IMR-90 (cell line): ENCODE measurements at regions not wholly inside any gene's neighbourhood (a gene's known extent, or its start where the extent isn't known, plus 50 kb on each side); places are given as distances from the start of the nearest gene placed in this dataset.

ENCODE experiments used
- ATAC-seq: fragments of 200-7000 bp; cut with Tn5 transposase; 2 replicates; pipeline ENCODE4 v1.9.1; 2020; ENCODE audit warnings: low read depth, mild to moderate bottlenecking, moderate library complexity
- BruUV-seq: library from RNA; stranded (reverse); fragments of 400-500 nt; replicated peaks from 2 replicates; lab custom pipeline; 2021; lab: Mats Ljungman, UMichigan
- CTCF ChIA-PET: fragments of 300-600 bp; formaldehyde crosslinking; extraction: SDS; loops from one replicate; lab custom pipeline; 2021; ENCODE audit warnings: antibody characterized with exemption; lab: Yijun Ruan, JAX
- POLR2A ChIA-PET: fragments of 300-600 bp; sonication (Branson Sonifier 250); formaldehyde crosslinking; loops from one replicate; lab custom pipeline; 2022; ENCODE audit warnings: antibody characterized with exemption; ENCODE audit not compliant: unreplicated experiment; lab: Charles Lee
- DNase-seq: peaks from one replicate; pipeline ENCODE4 v3.0.0; 2013
- H2AFZ ChIP-seq: replicated peaks from 2 replicates; pipeline ENCODE3; 2013; ENCODE audit warnings: low read length, mild to moderate bottlenecking; ENCODE audit not compliant: poor library complexity
- H2AK5ac ChIP-seq: 2 replicates; pipeline ENCODE4 v1.6.1; 2013; ENCODE audit warnings: low read depth, low read length, inconsistent platforms
- H2AK9ac ChIP-seq: replicated peaks from 2 replicates; pipeline ENCODE3; 2013; ENCODE audit warnings: mild to moderate bottlenecking, low read depth, low read length, moderate library complexity; ENCODE audit not compliant: poor library complexity
- H2BK120ac ChIP-seq: 2 replicates; pipeline ENCODE4 v1.6.1; 2013; ENCODE audit warnings: low read depth, low read length, inconsistent platforms
- H2BK15ac ChIP-seq: 3 replicates; pipeline ENCODE4 v1.6.1; 2013; ENCODE audit warnings: low read depth, low read length, inconsistent platforms
- H2BK20ac ChIP-seq: 2 replicates; pipeline ENCODE4 v1.6.1; 2013; ENCODE audit warnings: low read depth, mild to moderate bottlenecking, inconsistent platforms, low read length, moderate library complexity
- H2BK5ac ChIP-seq: 2 replicates; pipeline ENCODE4 v1.6.1; 2013; ENCODE audit warnings: mild to moderate bottlenecking, low read depth, low read length, inconsistent platforms; ENCODE audit not compliant: poor library complexity, severe bottlenecking
- H3K14ac ChIP-seq: replicated peaks from 2 replicates; pipeline ENCODE4 v1.6.1; 2013; ENCODE audit warnings: low read depth, low read length, inconsistent platforms
- H3K18ac ChIP-seq: 2 replicates; pipeline ENCODE4 v1.6.1; 2013; ENCODE audit warnings: low read depth, low read length, control low read depth
- H3K23ac ChIP-seq: 2 replicates; pipeline ENCODE4 v1.6.1; 2013; ENCODE audit warnings: low read depth, low read length, inconsistent platforms
- H3K27ac ChIP-seq: 2 replicates; pipeline ENCODE4 v1.5.1; 2013; ENCODE audit warnings: mild to moderate bottlenecking, control low read depth, low read length; ENCODE audit not compliant: insufficient read depth
- H3K27me3 ChIP-seq: 2 replicates; pipeline ENCODE4 v1.6.1; 2013; ENCODE audit warnings: low read length; ENCODE audit not compliant: control insufficient read depth, insufficient read depth
- H3K36me3 ChIP-seq: 2 replicates; pipeline ENCODE4 v1.6.1; 2013; ENCODE audit warnings: low read length, mixed read lengths; ENCODE audit not compliant: control insufficient read depth, insufficient read depth
- H3K4ac ChIP-seq: 2 replicates; pipeline ENCODE4 v1.6.1; 2013; ENCODE audit warnings: low read depth, low read length, inconsistent platforms
- H3K4me1 ChIP-seq: 2 replicates; pipeline ENCODE4 v1.6.1; 2013; ENCODE audit warnings: low read length, mixed read lengths; ENCODE audit not compliant: control insufficient read depth, insufficient read depth
- H3K4me2 ChIP-seq: 2 replicates; pipeline ENCODE4 v1.6.1; 2013; ENCODE audit warnings: low read depth, mild to moderate bottlenecking, control low read depth, low read length, moderate library complexity
- H3K4me3 ChIP-seq: 2 replicates; pipeline ENCODE4 v1.5.1; 2013; ENCODE audit warnings: low read depth, mild to moderate bottlenecking, control low read depth, low read length, moderate library complexity; ENCODE audit not compliant: insufficient read depth
- H3K56ac ChIP-seq: 2 replicates; pipeline ENCODE4 v1.6.1; 2013; ENCODE audit warnings: low read length, inconsistent platforms; ENCODE audit not compliant: insufficient read depth; ENCODE audit errors: extremely low read depth
- H3K79me1 ChIP-seq, 2 experiments: 2 replicates each; pipeline ENCODE4 v1.6.1; 2013; ENCODE audit warnings: low read length in 2 of 2, inconsistent platforms in 1 of 2, low read depth in 1 of 2
- H3K9ac ChIP-seq: 2 replicates; pipeline ENCODE4 v1.6.1; 2013; ENCODE audit warnings: low read depth, low read length, control low read depth
- H3K9me1 ChIP-seq: 2 replicates; pipeline ENCODE4 v1.6.1; 2013; ENCODE audit warnings: low read length, inconsistent platforms; ENCODE audit not compliant: insufficient read depth
- H3K9me3 ChIP-seq: 2 replicates; pipeline ENCODE4 v1.6.1; 2013; ENCODE audit warnings: low read length; ENCODE audit not compliant: control insufficient read depth, insufficient read depth
- H4K20me1 ChIP-seq: 2 replicates; pipeline ENCODE4 v1.6.1; 2013; ENCODE audit warnings: low read length, inconsistent platforms; ENCODE audit not compliant: insufficient read depth
- H4K5ac ChIP-seq: 2 replicates; pipeline ENCODE4 v1.6.1; 2013; ENCODE audit warnings: mild to moderate bottlenecking, low read depth, low read length, control low read depth
- H4K8ac ChIP-seq, 2 experiments: 2 replicates each; pipeline ENCODE4 v1.6.1; 2013; ENCODE audit warnings: low read depth in 2 of 2, low read length in 2 of 2, control low read depth in 1 of 2, inconsistent platforms in 1 of 2
- H4K91ac ChIP-seq: 2 replicates; pipeline ENCODE4 v1.6.1; 2013; ENCODE audit warnings: low read depth, low read length, inconsistent platforms; ENCODE audit not compliant: insufficient read depth
- BHLHE40 ChIP-seq: fragments of 150-350 bp; IDR thresholded peaks from 2 replicates; pipeline ENCODE4 v1.6.1; 2016; ENCODE audit warnings: mild to moderate bottlenecking, low read depth, low read length
- CEBPB ChIP-seq: IDR thresholded peaks from 2 replicates; pipeline ENCODE4 v1.6.1; 2012; ENCODE audit warnings: low read depth, low read length, improper control_type of control experiment
- CHD1 ChIP-seq: IDR thresholded peaks from 2 replicates; pipeline ENCODE4 v1.6.1; 2012; ENCODE audit warnings: low read depth, low read length, improper control_type of control experiment
- CTCF ChIP-seq: conservative IDR thresholded peaks from 2 replicates; pipeline ENCODE4 v1.5.1; 2012; ENCODE audit warnings: mild to moderate bottlenecking, low read depth, low read length, improper control_type of control experiment
- ELK1 ChIP-seq: fragments of 150-350 bp; IDR thresholded peaks from 2 replicates; pipeline ENCODE4 v1.6.1; 2016; ENCODE audit warnings: low read depth, mild to moderate bottlenecking, low read length, moderate library complexity, borderline replicate concordance
- FOS ChIP-seq: fragments of 150-350 bp; IDR thresholded peaks from 2 replicates; pipeline ENCODE4 v1.6.1; 2016; ENCODE audit warnings: low read depth, low read length
- MAFK ChIP-seq: IDR thresholded peaks from 2 replicates; pipeline ENCODE4 v1.6.1; 2012; ENCODE audit warnings: low read depth, low read length, improper control_type of control experiment
- MAZ ChIP-seq: IDR thresholded peaks from 2 replicates; pipeline ENCODE4 v1.6.1; 2012; ENCODE audit warnings: low read depth, mild to moderate bottlenecking, low read length, improper control_type of control experiment, moderate library complexity, borderline replicate concordance
- MXI1 ChIP-seq: IDR thresholded peaks from 2 replicates; pipeline ENCODE4 v1.6.1; 2012; ENCODE audit warnings: low read depth, mild to moderate bottlenecking, low read length, moderate library complexity, borderline replicate concordance
- NFE2L2 ChIP-seq: fragments of 150-350 bp; IDR thresholded peaks from 2 replicates; pipeline ENCODE4 v1.6.1; 2016; ENCODE audit warnings: low read depth, mild to moderate bottlenecking, low read length
- POLR2A ChIP-seq: IDR thresholded peaks from 2 replicates; pipeline ENCODE4 v1.6.1; 2012; ENCODE audit warnings: mild to moderate bottlenecking, low read depth, low read length
- RAD21 ChIP-seq: IDR thresholded peaks from 2 replicates; pipeline ENCODE4 v1.6.1; 2012; ENCODE audit warnings: low read length, improper control_type of control experiment
- RCOR1 ChIP-seq: IDR thresholded peaks from 2 replicates; pipeline ENCODE4 v1.6.1; 2012; ENCODE audit warnings: mild to moderate bottlenecking, low read length, improper control_type of control experiment; ENCODE audit not compliant: insufficient replicate concordance
- RFX5 ChIP-seq: IDR thresholded peaks from 2 replicates; pipeline ENCODE4 v1.8.0; 2012; ENCODE audit warnings: low read depth, mild to moderate bottlenecking, low read length, moderate library complexity
- SMC3 ChIP-seq: fragments of 150-350 bp; IDR thresholded peaks from 2 replicates; pipeline ENCODE4 v1.6.1; 2016; ENCODE audit warnings: low read depth, mild to moderate bottlenecking, antibody characterized with exemption, low read length, moderate library complexity
- USF2 ChIP-seq: fragments of 150-350 bp; IDR thresholded peaks from 2 replicates; pipeline ENCODE4 v1.6.1; 2017; ENCODE audit warnings: mild to moderate bottlenecking, antibody characterized with exemption, low read length, low read depth
- WGBS, 2 experiments: methylation state at CpG; one replicate each; pipeline versions ENCODE4 v1.1.5 to v1.1.7; 2013; ENCODE audit warnings: missing lambda C conversion rate in 2 of 2; ENCODE audit not compliant: insufficient read length in 1 of 2; ENCODE audit errors: extremely low coverage in 2 of 2; 5-methylcytosine and 5-hydroxymethylcytosine counted together
- dilution Hi-C: fragments of 300-500 bp; cut with HindIII; formaldehyde crosslinking; loops from one replicate; pipeline ENCODE4 v1.14.3; 2018; ENCODE audit warnings: low sequenced_read_pairs; ENCODE audit not compliant: unreplicated experiment
- in situ Hi-C: fragments of 300-500 bp; cut with MboI; formaldehyde crosslinking; loops from 3 replicates; pipeline ENCODE4 v1.14.3; 2019; ENCODE audit warnings: low sequenced_read_pairs, inconsistent platforms, mixed read lengths
- intact Hi-C: fragments of 100-400 bp; cut with micrococcal nuclease; formaldehyde crosslinking; loops from 2 replicates; pipeline ENCODE4 v1.10.0; 2022

GRCh38 chr5:84985148-84985547 is 600.5 kb upstream of the EDIL3 start:
- H4K20me1 ChIP-seq: no peaks in the 10 kb centered on the region
- H3K4ac ChIP-seq: no peak overlapping the region
- ChIA-PET CTCF (interaction anchor here (0.7 kb wide), 1 partner anchor 449 kb away, joined by 5 read pairs; no protein-coding TSS in a partner anchor), POLR2A (no interaction called here)
- no peak overlapping the region for H4K91ac ChIP-seq
- H2BK15ac ChIP-seq: no peak overlapping the region
- dilution Hi-C loops: no loop called here
- H2BK5ac ChIP-seq: no peak overlapping the region
- no peak overlapping the region for H3K56ac ChIP-seq
- DNase-seq: no peak
- no peak overlapping the region for H2BK20ac ChIP-seq
- H2BK120ac ChIP-seq: no peak overlapping the region
- H2AK5ac ChIP-seq: no peak overlapping the region
- no peak overlapping the region for H3K18ac ChIP-seq
- no TSS peak for BruUV-seq
- WGBS, 2 experiments: no CpG with 5 or more reads among the region's 3 CpGs
- no peaks in the 10 kb centered on the region for H3K9me3 ChIP-seq
- no peak overlapping the region for H3K9ac ChIP-seq
- no peak overlapping the region for H2AFZ ChIP-seq
- no peaks in the 10 kb centered on the region for H3K4me1 ChIP-seq
- no peak overlapping the region for H3K23ac ChIP-seq
- no peak overlapping the region for H3K4me3 ChIP-seq
- no peak overlapping the region for H3K14ac ChIP-seq
- H3K27ac ChIP-seq: no peak overlapping the region
- no peak overlapping the region for H4K5ac ChIP-seq
- no peaks in the 10 kb centered on the region for H3K27me3 ChIP-seq
- no peak for TF ChIP-seq CHD1
- no peak for TF ChIP-seq CEBPB
- no peak for TF ChIP-seq POLR2A
- no peak for TF ChIP-seq USF2
- no peak for TF ChIP-seq MAZ
- no peak for TF ChIP-seq RCOR1
- TF ChIP-seq ELK1: no peak
- no peak for TF ChIP-seq MXI1
- TF ChIP-seq SMC3: no peak
- no peak for TF ChIP-seq FOS
- TF ChIP-seq CTCF: no peak
- TF ChIP-seq BHLHE40: no peak
- TF ChIP-seq RFX5: no peak
- TF ChIP-seq RAD21: no peak
- TF ChIP-seq NFE2L2: no peak
- no peak for TF ChIP-seq MAFK
- H4K8ac ChIP-seq: no peak overlapping the region
- in situ Hi-C loops: no loop called here
- intact Hi-C loops: no loop called here
- no peak overlapping the region for H2AK9ac ChIP-seq
- H3K4me2 ChIP-seq: no peak overlapping the region
- no peak for ATAC-seq
- H3K79me1 ChIP-seq: no peaks in the 10 kb centered on the region
- no peaks in the 10 kb centered on the region for H3K36me3 ChIP-seq
- H3K9me1 ChIP-seq: no peaks in the 10 kb centered on the region
